GM12891 (cell line): ENCODE measurements at regions not wholly inside any gene's neighbourhood (a gene's known extent, or its start where the extent isn't known, plus 50 kb on each side); places are given as distances from the start of the nearest gene placed in this dataset.
"Not testable (repeated sequence)": the region's sequence is repeated elsewhere in the genome, so short reads cannot be mapped to it uniquely, and the experiment has no call there.

Experiments
- DNase-seq: peaks from one replicate; pipeline ENCODE4 v3.0.0; 2011; ENCODE audit warnings: low spot score; ENCODE audit not compliant: insufficient read length
- FAIRE-seq: peaks from 2 replicates; lab custom pipeline; 2011; peaks lifted over from hg19 to GRCh38; lab: Jason Lieb, UNC
- PAX5 ChIP-seq: IDR thresholded peaks from 2 replicates; pipeline ENCODE4 v1.6.1; 2011; ENCODE audit warnings: low read length, moderate library complexity, mild to moderate bottlenecking; ENCODE audit not compliant: insufficient read depth, severe bottlenecking
- POLR2A ChIP-seq: IDR thresholded peaks from 2 replicates; pipeline ENCODE4 v1.6.1; 2011; ENCODE audit warnings: low read depth, low read length, control low read depth
- POLR2AphosphoS5 ChIP-seq: IDR thresholded peaks from 2 replicates; pipeline ENCODE4 v1.6.1; 2011; ENCODE audit warnings: low read depth, low read length, control low read depth
- POU2F2 ChIP-seq: IDR thresholded peaks from 2 replicates; pipeline ENCODE4 v1.6.1; 2011; ENCODE audit warnings: low read depth, mild to moderate bottlenecking, control low read depth, low read length, moderate library complexity
- SPI1 ChIP-seq: IDR thresholded peaks from 2 replicates; pipeline ENCODE4 v1.6.1; 2011; ENCODE audit warnings: low read depth, low read length, control low read depth
- TAF1 ChIP-seq: IDR thresholded peaks from 2 replicates; pipeline ENCODE4 v1.6.1; 2011; ENCODE audit warnings: low read depth, low read length, control low read depth

DNA sequence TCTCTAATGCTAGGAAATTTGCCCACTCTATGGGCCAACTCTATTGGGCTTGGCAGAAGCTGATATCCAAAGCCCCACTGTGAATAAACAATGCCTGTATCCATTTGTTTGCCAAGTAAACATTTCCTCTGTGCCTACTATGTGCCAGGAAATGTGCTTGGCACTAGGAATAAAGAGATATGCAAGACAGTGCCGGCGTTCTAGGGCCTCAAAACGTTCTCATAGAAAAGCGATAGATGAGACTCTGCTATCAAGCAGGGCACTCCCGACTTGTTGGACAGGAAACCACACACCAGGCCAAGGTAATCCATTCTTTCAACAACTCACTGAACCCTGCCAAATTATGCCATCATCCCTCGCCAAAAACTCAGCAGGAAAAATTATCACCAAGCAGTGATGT is 196.7 kb downstream of the IPMK start:
- DNase-seq (no peak), FAIRE-seq (no peak)
- TF ChIP-seq POLR2A (no peak), POU2F2 (no peak)

DNA sequence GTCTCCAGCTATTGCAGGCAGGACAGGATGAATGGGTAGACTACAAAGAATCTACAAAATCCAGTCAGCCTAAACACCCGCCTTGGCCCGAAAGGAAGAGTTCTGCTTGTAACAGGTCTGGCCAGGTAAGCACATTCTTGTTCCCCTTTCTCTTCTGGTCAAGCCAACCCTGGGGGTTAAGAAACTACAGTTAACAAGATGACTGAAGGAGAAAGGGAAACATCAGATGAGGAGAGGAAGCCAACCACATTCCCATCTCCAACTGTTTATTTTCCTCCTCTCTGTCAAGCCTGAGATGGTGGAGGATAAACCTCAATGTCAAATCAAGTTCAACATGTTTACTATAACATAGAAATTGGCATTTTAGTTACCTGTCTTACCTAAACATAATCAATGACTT is 198.9 kb downstream of the IPMK start:
- FAIRE-seq (no peak), DNase-seq (no peak)
- TF ChIP-seq POLR2A (no peak), SPI1 (no peak), POU2F2 (no peak), POLR2AphosphoS5 (no peak), PAX5 (no peak), TAF1 (no peak)

GRCh38 chr10:58066979-58067378 is 200.7 kb downstream of the IPMK start:
- DNase-seq (no peak), FAIRE-seq (no peak)
- TF ChIP-seq PAX5 (no peak), POLR2AphosphoS5 (no peak), SPI1 (no peak), TAF1 (no peak), POU2F2 (no peak), POLR2A (no peak)

GRCh38 chr10:58066126-58066525 is 201.6 kb downstream of the IPMK start:
- no peak for FAIRE-seq
- TF ChIP-seq POLR2AphosphoS5: no peak
- TF ChIP-seq SPI1: no peak
- no peak for TF ChIP-seq POU2F2
- no peak for DNase-seq

DNA sequence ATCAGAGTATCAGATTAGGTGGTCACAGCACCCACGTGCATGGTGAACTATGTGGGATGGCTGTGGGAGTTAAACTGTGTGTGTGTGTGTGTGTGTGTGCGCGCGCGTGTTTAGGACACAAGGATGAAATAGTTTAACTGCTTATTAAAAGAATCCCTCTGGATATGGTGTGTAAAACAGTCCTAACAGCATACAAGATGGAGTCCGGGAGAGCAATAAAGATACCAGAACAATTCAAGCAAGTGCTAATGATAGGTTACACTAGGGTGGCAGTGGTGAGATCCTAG is 202.2 kb downstream of the IPMK start:
- TF ChIP-seq POLR2A (no peak), PAX5 (no peak), SPI1 (no peak), POU2F2 (no peak), POLR2AphosphoS5 (no peak), TAF1 (no peak)
- DNase-seq (no peak), FAIRE-seq (no peak)

GRCh38 chr10:58064714-58065528 is 202.8 kb downstream of the IPMK start:
- no peak for TF ChIP-seq SPI1
- no peak for TF ChIP-seq POU2F2
- no peak for TF ChIP-seq PAX5
- no peak for TF ChIP-seq POLR2A
- TF ChIP-seq TAF1: no peak
- TF ChIP-seq POLR2AphosphoS5: no peak
- no peak for FAIRE-seq
- no peak for DNase-seq

GRCh38 chr10:58063861-58064480 is 203.7 kb downstream of the IPMK start:
- FAIRE-seq (no peak), DNase-seq (no peak)
- TF ChIP-seq POLR2AphosphoS5 (no peak), TAF1 (no peak), PAX5 (no peak), SPI1 (no peak), POLR2A (no peak), POU2F2 (no peak)

DNA sequence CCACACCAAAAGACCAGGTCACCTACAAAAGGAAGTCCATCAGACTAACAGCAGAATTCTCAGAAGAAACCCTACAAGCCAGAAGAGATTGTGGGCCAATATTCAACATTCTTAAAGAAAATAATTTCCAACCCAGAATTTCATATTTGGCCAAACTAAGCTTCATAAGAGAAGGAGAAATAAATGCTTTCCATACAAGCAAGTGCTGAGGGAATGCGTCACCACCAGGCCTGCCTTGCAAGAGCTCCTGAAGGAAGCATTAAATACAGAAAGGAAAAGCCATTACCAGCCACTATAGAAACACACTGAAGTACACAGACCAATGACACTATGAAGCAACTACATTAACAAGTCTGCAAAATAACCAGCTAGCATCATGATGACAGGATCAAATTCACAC is 209.0 kb downstream of the IPMK start:
- not testable (repeated sequence) for FAIRE-seq, DNase-seq

- TF ChIP-seq PAX5 (no peak), TAF1 (no peak), SPI1 (no peak), POU2F2 (no peak), POLR2A (no peak), POLR2AphosphoS5 (no peak)
- FAIRE-seq: no peak
- DNase-seq: no peak
Measured at GRCh38 chr10:58054881-58055280, 212.8 kb downstream of the IPMK start.

DNA sequence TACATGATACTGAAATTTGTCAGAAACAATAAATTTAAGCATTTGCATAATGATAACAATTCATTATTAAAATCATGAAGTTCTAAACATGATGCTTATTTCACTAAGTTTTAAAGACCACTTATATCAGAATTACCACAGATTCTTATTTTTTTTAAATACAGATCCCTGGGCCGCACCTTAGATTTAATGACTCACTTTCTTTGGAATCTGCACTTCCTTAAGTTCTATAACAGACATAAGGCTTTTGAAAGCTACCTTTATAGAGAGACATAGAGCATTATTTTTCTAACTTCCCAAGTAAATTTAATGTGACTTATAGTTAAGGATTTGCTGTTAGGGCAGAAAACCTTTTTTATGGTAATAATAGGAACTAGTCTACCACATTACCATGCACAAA is 214.9 kb downstream of the IPMK start:
- TF ChIP-seq POLR2AphosphoS5 (no peak), POLR2A (no peak), TAF1 (no peak), SPI1 (no peak), PAX5 (no peak)
- FAIRE-seq: no peak
- no peak for DNase-seq
